ENCODE measurements at regions not wholly inside any gene's neighbourhood (a gene's known extent, or its start where the extent isn't known, plus 50 kb on each side); places are given as distances from the start of the nearest gene placed in this dataset.

DNA sequence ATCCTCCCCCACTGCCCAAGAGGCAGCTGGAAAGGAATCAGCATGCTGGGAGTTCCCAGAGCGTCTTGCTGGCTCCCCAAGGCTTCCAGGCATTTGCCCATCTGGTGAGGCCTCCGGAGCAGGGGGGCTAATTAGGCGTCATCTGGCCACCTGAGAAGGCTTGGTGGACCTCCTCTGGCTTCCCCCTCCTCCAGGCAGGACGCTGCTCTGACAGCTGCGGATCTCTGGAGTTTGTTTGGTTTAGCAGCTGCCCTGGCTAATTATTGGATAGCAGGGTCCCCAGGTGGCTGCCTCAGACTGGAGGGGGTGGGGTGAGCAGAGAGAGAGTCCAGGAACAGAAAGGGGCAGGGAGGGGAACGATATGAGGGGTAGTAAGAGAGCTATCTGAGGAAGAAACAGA lies 425.2 kb upstream of the MEX3C start:
- Histone ChIP-seq H3K4me1 (ENCODE audit: insufficient read depth, low read length) (no peaks in the 10 kb centered on the region), H3K79me2 (ENCODE audit: insufficient read depth, low read length) (no peaks in the 10 kb centered on the region), H3K27me3 (ENCODE audit: control insufficient read depth in 1 of 2, insufficient read depth in 2 of 2, low read length in 2 of 2) (peaks cover 0 to 5% of the 10 kb centered on the region in 2 experiments; a peak in 1 of 5 replicates), H2AFZ (ENCODE audit: low read length) (no peak overlapping the region), H3K36me3 (replicated peaks in 1 of 2; ENCODE audit: control insufficient read depth in 1 of 2, insufficient read depth in 2 of 2, low read length in 2 of 2) (no peaks in the 10 kb centered on the region), H3K9ac (ENCODE audit: insufficient read depth, low read depth, low read length) (no peak overlapping the region), H3K4me3 (replicated peaks in 1 of 3; ENCODE audit: insufficient read depth in 1 of 3, low read depth in 2 of 3, low read length in 3 of 3) (no peak overlapping the region), H3K27ac (ENCODE audit: extremely low read length, insufficient read depth, low read length) (no peak overlapping the region), H3K4me2 (ENCODE audit: low read depth, low read length) (no peak overlapping the region), H4K20me1 (ENCODE audit: insufficient read depth, low read length) (no peaks in the 10 kb centered on the region), H3K9me3 (ENCODE audit: low read length) (no peaks in the 10 kb centered on the region)
- ATAC-seq (no peak), FAIRE-seq (no peak), DNase-seq (ENCODE audit: low spot score) (no peak)
- TF ChIP-seq CENPT (CRISPR knock-in tag; IDR thresholded peaks at IDR 0.05; ENCODE audit: low read depth) (no peak), SOX6 (IDR thresholded peaks at IDR 0.05) (no peak), SOX6 (CRISPR knock-in tag; IDR thresholded peaks at IDR 0.05) (no peak), SKIL (CRISPR knock-in tag; IDR thresholded peaks at IDR 0.05; ENCODE audit: borderline replicate concordance) (no peak), MEIS2 (CRISPR knock-in tag; IDR thresholded peaks at IDR 0.05) (no peak), ZNF558 (CRISPR knock-in tag; IDR thresholded peaks at IDR 0.05; ENCODE audit: borderline replicate concordance) (no peak), ZNF207 (IDR thresholded peaks at IDR 0.05; ENCODE audit: borderline replicate concordance) (no peak), NFKBIZ (CRISPR knock-in tag; IDR thresholded peaks at IDR 0.05) (no peak), ZNF576 (CRISPR knock-in tag; IDR thresholded peaks at IDR 0.05) (no peak), KLF13 (CRISPR knock-in tag; IDR thresholded peaks at IDR 0.05) (no peak), GZF1 (CRISPR knock-in tag; IDR thresholded peaks at IDR 0.05) (no peak)
- POLR2A ChIA-PET: no interaction called here
- in situ Hi-C loops (cut with HindIII; ENCODE audit: extremely low pct_ligation_motif_present, low pct_unique_long_range_greater_than_20kb) (no loop called here), intact Hi-C loops (cut with micrococcal nuclease; ENCODE audit: unreplicated experiment) (loop anchor here (5.0 kb wide), 1 partner anchor 1530 kb away; no protein-coding TSS in a partner anchor)
- no TSS peak for BruUV-seq (replicated peaks)
- WGBS (ENCODE audit: low lambda C conversion rate): 7% methylated on average over 6 of the region's 6 CpGs
- CTCF ChIA-PET (ENCODE audit: low intra/inter-chr PET ratio, low total read pairs): no interaction called here

Data from HepG2 (cell line).